B cell (primary cell): ENCODE measurements at regions not wholly inside any gene's neighbourhood (a gene's known extent, or its start where the extent isn't known, plus 50 kb on each side); places are given as distances from the start of the nearest gene placed in this dataset.
"Not testable (repeated sequence)": the region's sequence is repeated elsewhere in the genome, so short reads cannot be mapped to it uniquely, and the experiment has no call there.

Experiments used
- ATAC-seq: fragments of 200-7000 bp; cut with Tn5 transposase; one replicate; pipeline ENCODE4 v1.10.0; 2021; ENCODE audit warnings: low read depth, mild to moderate bottlenecking, moderate number of reproducible peaks, moderate library complexity
- CTCF ChIA-PET: fragments of 350-600 bp; sonication (Branson Sonifier 250); formaldehyde crosslinking; loops from one replicate; lab custom pipeline; 2021; ENCODE audit warnings: antibody characterized with exemption, inconsistent platforms; lab: Charles Lee
- POLR2A ChIA-PET: fragments of 350-600 bp; sonication (Branson Sonifier 250); formaldehyde crosslinking; loops from one replicate; lab custom pipeline; 2021; ENCODE audit warnings: antibody characterized with exemption; lab: Charles Lee
- DNase-seq: peaks from one replicate; pipeline ENCODE4 v3.0.0; 2013
- H2AFZ ChIP-seq: 2 replicates; pipeline ENCODE4 v1.6.1; 2012; ENCODE audit warnings: mild to moderate bottlenecking, low read depth, low read length; ENCODE audit not compliant: insufficient read depth, poor library complexity, severe bottlenecking
- H3K27ac ChIP-seq, 2 donors: 1 replicate in 1 of 2; 2 replicates in 1 of 2; pipeline ENCODE4 v1.5.1; 2012 to 2013; ENCODE audit warnings: low read length in 2 of 2, mild to moderate bottlenecking in 2 of 2, moderate library complexity in 1 of 2
- H3K27me3 ChIP-seq, 4 experiments: fragments of 200-600 bp in 1 of 4; sonication (generic) in 1 of 4; replicated peaks in 1 of 4; 1 replicate in 2 of 4; 2 replicates in 2 of 4; pipeline versions ENCODE4 v1.6.1 to v1.7.0; 2013 to 2016; ENCODE audit warnings: low read length in 3 of 4, mild to moderate bottlenecking in 2 of 4, mixed read lengths in 1 of 4, moderate library complexity in 1 of 4; ENCODE audit not compliant: insufficient read depth in 4 of 4, control insufficient read depth in 3 of 4; ENCODE audit errors: control extremely low read depth in 1 of 4
- H3K36me3 ChIP-seq, 2 experiments: replicated peaks in 1 of 2; 1 replicate in 1 of 2; 2 replicates in 1 of 2; pipeline versions ENCODE4 v1.6.1 to v1.7.1; 2013; ENCODE audit warnings: low read length in 1 of 2; ENCODE audit not compliant: insufficient read depth in 2 of 2, control insufficient read depth in 1 of 2; ENCODE audit errors: control extremely low read depth in 1 of 2, extremely low read depth in 1 of 2
- H3K4me1 ChIP-seq, 2 donors: fragments of 200-600 bp in 1 of 2; sonication (generic) in 1 of 2; 1 replicate in 1 of 2; 2 replicates in 1 of 2; pipeline versions ENCODE4 v1.5.1 to v1.6.1; 2013 to 2017; ENCODE audit warnings: low read length in 2 of 2; ENCODE audit not compliant: control insufficient read depth in 2 of 2, insufficient read depth in 2 of 2
- H3K4me2 ChIP-seq: replicated peaks from 2 replicates; pipeline ENCODE3; 2012; ENCODE audit warnings: mild to moderate bottlenecking, low read depth, low read length; ENCODE audit not compliant: poor library complexity, severe bottlenecking
- H3K4me3 ChIP-seq, 5 experiments: fragments of 200-600 bp in 1 of 5; sonication (generic) in 1 of 5; 1 replicate in 3 of 5; 2 replicates in 2 of 5; pipeline versions ENCODE4 v1.5.1 to v1.7.0; 2011 to 2016; ENCODE audit warnings: low read length in 4 of 5, mild to moderate bottlenecking in 4 of 5, low read depth in 2 of 5, control low read depth in 1 of 5, moderate library complexity in 1 of 5; ENCODE audit not compliant: insufficient read depth in 1 of 5; ENCODE audit errors: control extremely low read depth in 1 of 5, extremely low read depth in 1 of 5
- H3K79me2 ChIP-seq: fragments of 200-600 bp; sonication (generic); one replicate; pipeline ENCODE4 v1.6.0; 2016; ENCODE audit warnings: low read length; ENCODE audit not compliant: control insufficient read depth, insufficient read depth
- H3K9ac ChIP-seq: fragments of 200-600 bp; sonication (generic); 2 replicates; pipeline ENCODE4 v1.6.1; 2017; ENCODE audit warnings: mild to moderate bottlenecking, low read length, moderate library complexity
- H3K9me3 ChIP-seq, 3 donors: one replicate each; pipeline versions ENCODE4 v1.6.1 to v1.7.1; 2013; ENCODE audit warnings: low read length in 2 of 3; ENCODE audit not compliant: control insufficient read depth in 2 of 3, insufficient read depth in 1 of 3; ENCODE audit errors: control extremely low read depth in 1 of 3
- H4K20me1 ChIP-seq: 2 replicates; pipeline ENCODE4 v1.6.0; 2012; ENCODE audit warnings: mild to moderate bottlenecking, low read length; ENCODE audit not compliant: insufficient read depth, control insufficient read depth, poor library complexity, severe bottlenecking
- H3K27ac Mint-ChIP-seq: one replicate; pipeline ENCODE4 v1.8.0; 2021; ENCODE audit warnings: mixed read lengths
- H3K27me3 Mint-ChIP-seq: one replicate; pipeline ENCODE4 v1.8.0; 2021; ENCODE audit warnings: mixed read lengths
- H3K4me1 Mint-ChIP-seq: one replicate; pipeline ENCODE4 v1.8.0; 2021; ENCODE audit warnings: mixed read lengths
- H3K4me3 Mint-ChIP-seq: one replicate; pipeline ENCODE4 v1.8.0; 2021; ENCODE audit warnings: mixed read lengths
- H3K9me3 Mint-ChIP-seq: one replicate; pipeline ENCODE4 v1.8.0; 2022; ENCODE audit warnings: mixed read lengths; ENCODE audit not compliant: insufficient read depth
- WGBS: methylation state at CpG from one replicate; pipeline ENCODE4 v1.1.5; 2013; ENCODE audit warnings: missing lambda C conversion rate; ENCODE audit not compliant: insufficient coverage; 5-methylcytosine and 5-hydroxymethylcytosine counted together
- intact Hi-C: fragments of 100-400 bp; cut with micrococcal nuclease; formaldehyde crosslinking; loops from one replicate; pipeline ENCODE4 v1.10.0; 2022

GRCh38 chr20:30668418-30668817 is 589.0 kb upstream of the DEFB115 start:
- intact Hi-C loops, H3K79me2 ChIP-seq, CTCF ChIA-PET: not testable (repeated sequence)

GRCh38 chr20:30669330-30670029 is 588.0 kb upstream of the DEFB115 start:
- CTCF ChIA-PET, H3K4me3 Mint-ChIP-seq, H3K4me2 ChIP-seq, H3K4me1 ChIP-seq, H2AFZ ChIP-seq, intact Hi-C loops, H3K27me3 ChIP-seq, H3K27ac Mint-ChIP-seq, H3K27me3 Mint-ChIP-seq, H3K4me3 ChIP-seq, H3K9me3 Mint-ChIP-seq, H3K36me3 ChIP-seq, H4K20me1 ChIP-seq, POLR2A ChIA-PET, ATAC-seq, H3K79me2 ChIP-seq, H3K9ac ChIP-seq, H3K9me3 ChIP-seq, DNase-seq, H3K27ac ChIP-seq, H3K4me1 Mint-ChIP-seq: not testable (repeated sequence)

More at GRCh38 chr20:30668418-30668817, 589.0 kb upstream of the DEFB115 start:
- H3K27me3 ChIP-seq, H3K4me1 ChIP-seq, H3K27me3 Mint-ChIP-seq, H3K9ac ChIP-seq, H3K4me3 Mint-ChIP-seq, H4K20me1 ChIP-seq, H3K27ac Mint-ChIP-seq, H3K4me3 ChIP-seq, H3K36me3 ChIP-seq, H2AFZ ChIP-seq, ATAC-seq, H3K9me3 Mint-ChIP-seq, H3K4me2 ChIP-seq, H3K27ac ChIP-seq, H3K4me1 Mint-ChIP-seq, H3K9me3 ChIP-seq, DNase-seq, POLR2A ChIA-PET: not testable (repeated sequence)
- WGBS = no CpG with 5 or more reads among the region's 2 CpGs

DNA sequence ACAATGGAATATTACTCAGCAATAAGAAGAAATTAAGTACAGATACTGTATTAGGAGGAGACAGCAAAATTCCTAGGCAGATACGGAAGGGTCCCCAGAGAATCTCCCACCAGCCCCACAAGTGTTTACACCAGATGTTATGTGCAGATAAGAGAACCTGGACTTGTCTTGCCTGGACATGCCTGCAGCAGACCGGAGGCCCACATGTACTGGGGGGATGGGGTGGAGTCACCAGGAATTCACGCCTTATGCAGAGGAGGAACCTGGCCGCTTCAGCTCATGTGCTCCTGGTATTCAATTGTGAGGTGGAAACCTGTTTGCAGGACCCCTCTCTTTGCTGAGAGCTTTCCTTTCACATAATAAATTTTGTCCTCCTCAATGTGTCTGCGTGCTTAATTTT is 586.3 kb upstream of the DEFB115 start:
- H3K9me3 Mint-ChIP-seq, H3K4me3 ChIP-seq, H3K4me2 ChIP-seq, H3K27ac Mint-ChIP-seq, H3K27me3 Mint-ChIP-seq, H3K79me2 ChIP-seq, H2AFZ ChIP-seq, H3K36me3 ChIP-seq, H3K9me3 ChIP-seq, H3K27me3 ChIP-seq, H3K4me1 ChIP-seq, CTCF ChIA-PET, intact Hi-C loops, H3K27ac ChIP-seq, ATAC-seq, H3K4me3 Mint-ChIP-seq, DNase-seq, H3K4me1 Mint-ChIP-seq, POLR2A ChIA-PET, H4K20me1 ChIP-seq, H3K9ac ChIP-seq: not testable (repeated sequence)
- no CpG with 5 or more reads among the region's 5 CpGs for WGBS

DNA sequence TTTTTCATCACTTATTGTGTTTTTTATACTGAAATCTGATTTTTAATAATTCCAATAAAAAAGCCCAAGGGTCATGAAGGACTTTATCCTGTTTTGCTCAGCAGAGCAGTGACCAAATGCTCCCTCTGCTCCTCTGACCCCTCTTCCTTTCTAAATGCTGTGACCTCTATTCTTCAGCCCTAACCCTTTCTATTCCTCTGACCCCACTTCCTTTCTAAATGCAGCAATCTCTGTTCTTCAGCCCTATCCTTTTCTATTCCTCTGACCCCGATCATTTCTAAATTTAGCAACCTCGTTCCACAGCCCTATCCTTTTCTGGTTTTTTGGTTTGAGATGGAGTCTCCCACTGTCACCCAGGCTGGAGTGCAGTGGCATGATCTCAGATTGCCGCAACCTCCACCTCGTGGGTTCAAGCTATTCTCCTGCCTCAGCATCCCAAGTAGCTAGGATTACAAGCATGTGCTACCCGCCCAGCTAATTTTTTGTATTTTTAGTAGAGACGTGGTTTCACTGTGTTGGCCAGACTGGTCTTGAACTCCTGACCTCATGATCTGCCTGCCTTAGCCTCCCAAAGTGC is 581.4 kb upstream of the DEFB115 start:
- H3K4me1 ChIP-seq, intact Hi-C loops: not testable (repeated sequence)

More for the DNA sequence above, 581.4 kb upstream of the DEFB115 start:
- H3K4me1 Mint-ChIP-seq, H3K79me2 ChIP-seq, POLR2A ChIA-PET, ATAC-seq, H3K36me3 ChIP-seq, H4K20me1 ChIP-seq, H3K27ac Mint-ChIP-seq, H3K4me2 ChIP-seq, H3K27me3 ChIP-seq, H2AFZ ChIP-seq, H3K9me3 ChIP-seq, H3K9ac ChIP-seq, H3K9me3 Mint-ChIP-seq, H3K4me3 ChIP-seq, H3K27me3 Mint-ChIP-seq, H3K4me3 Mint-ChIP-seq, H3K27ac ChIP-seq, DNase-seq, CTCF ChIA-PET: not testable (repeated sequence)
- 93% methylated on average over 3 of the region's 6 CpGs for WGBS
